Right kidney (tissue), 1 donor: ENCODE measurements at regions not wholly inside any gene's neighbourhood (a gene's known extent, or its start where the extent isn't known, plus 50 kb on each side); places are given as distances from the start of the nearest gene placed in this dataset.

Experiments
- DNase-seq: peaks from one replicate; pipeline ENCODE4 v3.0.0-alpha.2; 2016

GRCh38 chr2:226429476-226429875 is 370.1 kb downstream of the IRS1 start:
- DNase-seq: no peak

DNA sequence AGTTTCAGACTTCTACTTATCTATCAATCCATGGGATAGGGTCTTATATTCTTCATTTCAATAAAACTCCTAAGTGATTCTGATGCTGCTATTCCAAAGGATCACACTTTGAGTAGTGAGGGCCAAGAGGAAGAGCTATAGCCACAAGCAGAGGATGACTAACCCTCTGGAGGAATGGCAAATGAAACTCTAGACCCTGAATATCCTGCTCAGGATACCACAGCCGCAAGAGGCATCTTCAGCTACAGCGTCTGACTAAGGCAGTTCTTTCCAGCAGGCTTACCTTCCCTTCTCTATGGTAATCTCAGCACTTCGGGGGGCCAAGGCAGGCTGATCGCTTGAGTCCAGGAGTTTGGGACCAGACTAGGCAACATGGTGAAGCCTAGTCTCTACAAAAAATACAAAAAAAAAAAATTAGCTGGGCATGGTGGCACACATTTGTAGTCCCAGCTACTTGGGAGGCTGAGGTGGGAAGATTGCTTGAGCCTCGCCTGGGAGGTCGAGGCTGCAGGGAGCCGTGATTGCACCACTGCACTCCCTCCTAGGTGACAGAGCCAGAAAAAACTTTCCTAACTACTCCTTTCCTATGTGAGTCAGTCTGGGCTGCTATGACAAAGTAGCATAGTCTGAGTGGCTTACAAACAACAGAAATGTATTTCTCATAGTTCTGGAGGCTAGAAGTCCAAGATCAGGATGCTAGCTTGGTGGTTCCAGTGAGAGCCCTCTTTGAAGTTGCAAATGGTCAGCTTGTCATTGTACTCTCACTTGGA is 371.9 kb downstream of the IRS1 start:
- no peak for DNase-seq

DNA sequence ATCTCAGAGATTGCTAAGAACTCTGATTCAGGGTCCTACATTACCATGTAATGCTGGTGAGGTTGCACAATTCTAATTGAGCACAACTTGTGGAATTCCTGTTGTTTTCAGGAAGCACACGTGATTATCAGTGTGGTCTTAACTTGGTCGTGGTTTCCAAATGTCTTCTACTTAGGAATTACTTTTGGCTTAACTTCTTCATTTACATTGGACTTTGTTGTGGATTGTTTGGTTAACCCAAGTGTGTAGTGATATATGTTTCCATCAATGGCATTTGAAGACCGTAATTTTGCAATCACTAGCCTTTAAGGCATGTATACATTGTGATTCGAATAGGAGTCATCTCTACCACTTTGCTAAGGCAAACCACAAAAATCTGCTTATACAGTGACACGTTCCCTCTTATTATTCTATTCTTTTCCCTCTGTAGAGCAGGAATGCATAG is 373.3 kb downstream of the IRS1 start:
- DNase-seq: no peak

GRCh38 chr2:226424971-226425370 is 374.6 kb downstream of the IRS1 start:
- DNase-seq: no peak

DNA sequence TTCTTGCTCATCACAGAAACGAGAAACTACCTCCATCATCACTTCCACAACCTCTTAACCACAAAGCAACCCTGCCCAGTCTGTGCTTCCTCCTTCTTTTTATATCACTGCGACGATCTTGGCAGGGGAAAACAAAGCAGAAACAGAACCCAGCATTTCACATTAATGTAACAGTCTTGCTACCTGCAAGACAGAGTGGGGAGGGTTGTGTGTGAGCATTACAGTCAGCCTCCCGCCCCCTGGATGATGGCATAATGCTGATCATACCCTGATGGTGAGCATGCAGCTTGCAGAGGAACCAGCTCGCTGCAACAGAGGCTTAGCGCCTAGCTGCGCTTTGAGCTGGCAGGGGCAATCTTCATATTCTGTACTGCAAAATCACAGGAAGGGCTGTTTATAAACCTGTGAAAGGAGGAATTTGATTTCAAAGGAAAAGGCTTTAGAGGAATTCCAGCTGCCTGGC is 376.1 kb downstream of the IRS1 start:
- DNase-seq: peak; percentile 37

GRCh38 chr2:226420646-226421045 is 379.0 kb downstream of the IRS1 start:
- no peak for DNase-seq

GRCh38 chr2:226418521-226418920 is 381.1 kb downstream of the IRS1 start:
- no peak for DNase-seq

DNA sequence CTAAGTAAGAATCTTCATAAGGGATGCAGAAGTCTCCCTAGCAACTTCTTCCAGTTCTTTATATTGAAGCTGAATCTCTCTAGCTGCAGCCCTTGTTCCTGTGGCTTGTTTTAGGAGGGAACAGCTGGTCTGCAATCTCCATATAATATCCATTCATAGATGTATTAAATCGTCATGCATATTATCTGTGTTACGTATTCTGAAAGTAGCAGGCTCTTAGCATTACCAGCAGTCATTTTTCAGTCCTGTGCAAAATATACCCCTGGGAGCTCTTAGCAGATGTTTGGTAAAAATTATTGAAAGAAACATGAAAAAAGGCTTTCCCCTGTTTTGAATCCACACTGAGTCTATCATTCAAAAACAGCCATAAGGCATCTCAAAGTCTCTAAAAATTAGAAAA is 385.3 kb downstream of the IRS1 start:
- no peak for DNase-seq

DNA sequence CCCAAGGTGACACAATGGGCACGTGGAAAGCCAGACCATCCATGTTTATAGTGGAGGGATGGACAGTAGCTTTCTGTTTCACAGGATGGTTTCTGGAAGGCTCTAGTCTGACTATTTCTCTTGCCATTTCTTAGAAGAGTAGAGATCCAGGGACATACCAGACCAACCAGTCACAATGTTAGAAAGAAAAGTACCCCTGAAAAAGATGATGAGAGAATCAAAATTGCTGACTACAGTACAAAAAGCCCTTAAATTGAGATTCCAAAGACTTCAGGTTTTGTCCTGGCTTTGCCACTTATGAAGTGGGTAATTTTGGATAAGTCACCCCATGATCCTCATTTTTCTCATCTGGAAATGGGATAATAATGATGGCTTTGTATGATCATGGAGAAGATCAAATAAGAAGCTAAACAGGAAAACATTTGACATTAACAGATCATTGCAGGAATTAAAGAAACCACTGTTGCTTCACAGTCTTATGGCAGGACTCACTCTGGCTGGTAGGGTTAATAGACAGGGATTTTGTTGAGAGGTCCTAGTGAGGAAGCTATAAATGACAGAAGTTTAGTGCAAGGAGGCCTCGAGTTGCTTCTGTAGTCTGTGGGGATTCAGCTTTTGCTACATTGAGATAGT is 386.0 kb downstream of the IRS1 start:
- no peak for DNase-seq

DNA sequence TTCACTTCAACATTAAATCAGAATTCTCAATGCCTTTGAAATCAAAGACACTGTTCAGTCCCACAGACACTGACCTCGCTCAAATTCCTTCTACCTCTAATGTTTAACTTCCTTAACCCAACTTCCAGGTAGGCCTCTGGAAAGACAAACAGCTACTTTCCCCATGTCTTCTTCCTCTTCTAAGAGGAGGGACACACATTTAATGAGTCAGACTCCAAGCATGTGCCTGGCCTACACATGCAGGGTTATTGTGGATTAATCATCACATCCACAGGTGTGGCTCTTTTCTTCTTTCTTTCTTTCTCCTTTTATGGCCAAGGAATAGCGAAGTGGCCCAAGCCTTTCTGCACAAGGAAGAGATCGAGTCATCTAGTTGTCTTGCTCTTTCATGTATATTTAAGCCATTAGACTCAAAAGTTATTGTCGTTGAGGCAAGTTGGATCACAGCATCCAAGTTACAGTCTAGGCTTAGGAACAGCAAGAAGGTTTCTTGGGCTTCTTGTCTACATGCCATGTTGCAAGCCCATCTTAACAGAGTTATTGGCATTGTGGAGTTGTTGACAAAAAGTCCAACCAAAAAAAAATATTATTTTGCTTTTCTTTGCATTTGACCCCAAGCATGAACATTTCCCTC is 387.8 kb downstream of the IRS1 start:
- no peak for DNase-seq

- DNase-seq: no peak
Observed at GRCh38 chr2:226411205-226411604, 388.4 kb downstream of the IRS1 start.

GRCh38 chr2:226410247-226410835 is 389.3 kb downstream of the IRS1 start:
- DNase-seq: no peak

DNA sequence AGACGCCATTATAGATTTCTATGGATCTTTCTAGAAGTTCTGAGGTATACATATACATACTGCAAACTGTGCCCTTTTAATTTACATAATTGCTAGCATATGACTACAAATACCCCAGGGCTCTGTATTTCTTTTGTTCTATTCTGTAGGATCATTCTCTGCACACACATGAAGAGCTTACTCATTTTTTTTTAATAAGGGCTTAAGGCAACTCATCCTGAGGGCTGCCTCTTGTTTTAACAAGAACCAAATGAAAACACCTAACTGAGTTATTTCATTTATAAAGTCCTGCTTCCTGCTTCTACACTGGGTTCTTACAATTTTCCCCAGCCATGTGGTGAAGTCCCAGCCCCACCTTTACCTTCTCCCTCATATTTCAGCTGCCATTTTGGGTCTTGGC is 390.5 kb downstream of the IRS1 start:
- no peak for DNase-seq

DNA sequence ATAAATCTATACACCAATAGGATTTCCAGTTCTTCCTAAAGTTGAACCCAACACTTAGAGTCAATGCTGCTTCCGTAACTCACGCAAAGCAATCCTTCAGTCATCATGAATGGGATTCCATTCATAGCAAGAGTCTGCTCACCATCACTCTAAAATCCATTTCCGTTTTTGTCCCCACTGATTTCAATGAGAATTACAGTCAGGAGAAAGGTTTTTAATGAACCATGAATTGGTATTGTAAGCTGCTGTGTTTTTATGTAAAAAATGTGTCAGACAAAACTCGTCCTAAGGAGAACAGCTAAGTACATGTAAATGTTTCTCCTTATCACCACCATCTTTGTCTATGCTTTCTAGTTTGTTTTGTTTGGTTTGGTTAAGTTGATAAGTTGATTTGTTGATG is 391.5 kb downstream of the IRS1 start:
- DNase-seq: no peak

DNA sequence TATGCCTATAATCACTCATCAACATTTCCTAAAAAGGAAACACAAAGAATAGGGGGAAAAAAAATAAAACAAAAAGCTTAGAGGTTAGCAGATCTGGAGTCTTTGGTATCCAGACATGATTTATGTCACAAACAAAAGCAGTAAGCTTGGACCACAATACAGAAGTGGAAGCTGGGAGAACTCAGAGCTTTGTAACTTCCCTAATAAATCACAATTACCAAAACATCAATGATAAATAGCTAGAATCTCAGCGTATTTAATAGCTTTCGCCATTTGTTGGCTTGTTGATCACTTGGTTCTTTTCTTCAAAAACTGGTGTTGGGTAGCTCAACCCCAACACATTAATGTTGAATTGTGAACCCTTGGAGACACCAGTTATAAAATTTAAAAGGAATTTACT is 392.5 kb downstream of the IRS1 start:
- peak; percentile 19 for DNase-seq

GRCh38 chr2:226405465-226405864 is 394.2 kb downstream of the IRS1 start:
- no peak for DNase-seq

- DNase-seq: no peak
Observed at GRCh38 chr2:226403369-226403768, 396.3 kb downstream of the IRS1 start.

DNA sequence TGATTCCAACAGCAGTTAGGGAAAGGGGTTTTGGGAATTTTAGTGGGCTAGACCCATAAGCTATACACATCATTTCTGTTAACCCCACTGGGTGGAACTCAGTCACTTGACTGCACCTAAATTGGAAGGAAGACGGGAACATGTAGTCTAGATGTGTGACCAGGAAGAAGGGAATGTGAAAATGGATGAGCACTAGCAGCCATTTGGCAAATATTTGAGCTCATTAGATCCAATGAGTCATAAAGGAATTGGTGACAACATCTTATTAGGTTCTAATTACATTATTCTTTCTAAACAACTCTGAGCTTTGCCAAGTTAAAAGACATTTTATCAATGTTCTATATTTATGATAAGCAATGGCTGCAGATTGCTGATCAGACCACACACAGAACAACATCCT is 400.6 kb downstream of the IRS1 start:
- DNase-seq: no peak

DNA sequence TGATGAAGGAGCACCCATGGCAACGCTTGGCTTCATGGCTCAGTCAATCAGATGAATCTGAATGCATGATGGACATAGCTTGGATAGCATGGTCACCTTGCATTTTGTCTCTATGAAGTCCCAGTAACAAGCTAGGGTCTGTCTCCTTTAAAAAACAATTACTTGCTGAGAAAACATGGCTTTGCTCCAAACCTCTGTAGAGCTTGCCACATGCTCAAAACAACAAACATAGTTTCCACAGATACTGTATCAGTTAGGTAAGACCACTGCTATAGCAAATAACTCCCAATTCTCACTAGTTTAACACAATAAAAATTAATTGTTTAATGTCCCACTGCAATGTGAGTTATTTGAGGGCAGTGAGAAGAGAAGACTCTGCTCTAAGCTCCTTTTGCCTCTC is 401.0 kb downstream of the IRS1 start:
- no peak for DNase-seq

DNA sequence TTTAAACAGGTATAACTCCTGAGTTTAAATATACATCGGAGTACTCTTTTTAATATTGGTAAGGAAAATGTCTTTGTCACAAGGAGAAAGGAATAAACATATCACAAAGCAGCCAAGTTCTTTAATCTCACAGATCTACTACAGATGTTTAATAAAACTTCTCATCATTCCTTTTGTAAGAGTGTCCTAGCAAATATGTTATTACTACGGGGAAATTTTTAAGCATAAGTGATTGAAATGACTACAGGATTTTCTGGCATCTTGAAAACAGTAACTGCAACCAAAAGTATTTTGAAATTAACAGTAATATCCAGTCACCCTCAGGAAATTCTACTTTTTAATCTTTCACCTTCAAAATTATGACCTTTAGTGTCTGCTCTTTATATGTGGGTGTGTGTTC is 403.1 kb downstream of the IRS1 start:
- DNase-seq: no peak

DNA sequence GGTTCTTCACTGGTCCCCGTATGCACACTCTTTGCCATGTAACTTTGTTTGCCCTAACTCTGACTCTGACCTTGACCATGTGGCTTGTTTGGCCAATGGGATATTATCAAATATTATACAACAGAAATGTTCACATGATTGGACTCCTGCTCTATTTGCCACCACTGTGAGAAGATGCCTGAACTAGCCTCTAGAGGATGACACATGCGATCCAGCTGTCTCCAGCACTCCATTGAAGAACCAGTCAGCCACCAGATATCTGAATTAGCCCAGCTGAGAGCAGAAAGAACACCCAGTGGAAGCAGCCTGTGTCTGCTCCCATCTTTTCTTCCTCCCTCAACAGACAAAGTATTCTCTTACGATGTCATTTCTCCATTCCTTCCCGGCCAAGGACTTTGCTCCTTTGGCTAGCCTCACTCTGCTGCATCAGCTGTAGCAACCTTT is 412.1 kb downstream of the IRS1 start:
- DNase-seq: no peak

- DNase-seq: no peak
Observed at GRCh38 chr2:226383461-226383860, 416.2 kb downstream of the IRS1 start.

GRCh38 chr2:226380679-226381078 is 418.9 kb downstream of the IRS1 start:
- no peak for DNase-seq
